GM12864 (cell line): ENCODE measurements at regions not wholly inside any gene's neighbourhood (a gene's known extent, or its start where the extent isn't known, plus 50 kb on each side); places are given as distances from the start of the nearest gene placed in this dataset.
"Not testable (repeated sequence)": the region's sequence is repeated elsewhere in the genome, so short reads cannot be mapped to it uniquely, and the experiment has no call there.

ENCODE experiments used
- DNase-seq: peaks from one replicate; pipeline ENCODE4 v3.0.0-alpha.2; 2011; ENCODE audit warnings: low read depth
- H3K4me3 ChIP-seq: 2 replicates; pipeline ENCODE4 v1.5.1; 2011; ENCODE audit warnings: mild to moderate bottlenecking, low read depth, low read length, control low read depth
- TF ChIP-seq, protein P1 (sequence below): IDR thresholded peaks from 2 replicates; pipeline ENCODE4 v1.5.1; 2011; ENCODE audit warnings: low read depth, mild to moderate bottlenecking, moderate library complexity, low read length, control low read depth, inconsistent platforms; ENCODE audit errors: missing control alignments

DNA sequence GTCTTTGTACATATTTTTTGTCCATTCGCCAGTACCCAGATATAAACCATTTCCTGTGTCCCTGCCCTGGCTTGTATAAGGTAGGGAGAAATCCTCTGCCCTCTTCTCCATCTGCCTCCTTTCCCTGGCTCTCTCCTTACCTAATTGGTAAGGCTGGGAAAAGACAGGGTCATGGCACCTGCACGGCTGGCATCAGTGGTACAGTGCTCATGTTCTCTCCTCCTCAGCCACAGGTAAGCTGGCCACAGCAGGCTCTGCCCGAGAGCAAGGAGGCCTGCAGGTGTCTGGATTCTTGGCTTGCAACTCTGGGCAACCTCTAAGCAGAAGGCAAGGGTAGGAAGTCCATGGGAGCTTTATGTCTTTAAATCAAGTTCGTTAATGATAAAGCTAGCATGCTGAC, 419.9 kb downstream of the BUD13 start:
- no peak overlapping the region for H3K4me3 ChIP-seq
- DNase-seq: no peak
- TF ChIP-seq, protein P1, sequence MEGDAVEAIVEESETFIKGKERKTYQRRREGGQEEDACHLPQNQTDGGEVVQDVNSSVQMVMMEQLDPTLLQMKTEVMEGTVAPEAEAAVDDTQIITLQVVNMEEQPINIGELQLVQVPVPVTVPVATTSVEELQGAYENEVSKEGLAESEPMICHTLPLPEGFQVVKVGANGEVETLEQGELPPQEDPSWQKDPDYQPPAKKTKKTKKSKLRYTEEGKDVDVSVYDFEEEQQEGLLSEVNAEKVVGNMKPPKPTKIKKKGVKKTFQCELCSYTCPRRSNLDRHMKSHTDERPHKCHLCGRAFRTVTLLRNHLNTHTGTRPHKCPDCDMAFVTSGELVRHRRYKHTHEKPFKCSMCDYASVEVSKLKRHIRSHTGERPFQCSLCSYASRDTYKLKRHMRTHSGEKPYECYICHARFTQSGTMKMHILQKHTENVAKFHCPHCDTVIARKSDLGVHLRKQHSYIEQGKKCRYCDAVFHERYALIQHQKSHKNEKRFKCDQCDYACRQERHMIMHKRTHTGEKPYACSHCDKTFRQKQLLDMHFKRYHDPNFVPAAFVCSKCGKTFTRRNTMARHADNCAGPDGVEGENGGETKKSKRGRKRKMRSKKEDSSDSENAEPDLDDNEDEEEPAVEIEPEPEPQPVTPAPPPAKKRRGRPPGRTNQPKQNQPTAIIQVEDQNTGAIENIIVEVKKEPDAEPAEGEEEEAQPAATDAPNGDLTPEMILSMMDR: no peak

DNA sequence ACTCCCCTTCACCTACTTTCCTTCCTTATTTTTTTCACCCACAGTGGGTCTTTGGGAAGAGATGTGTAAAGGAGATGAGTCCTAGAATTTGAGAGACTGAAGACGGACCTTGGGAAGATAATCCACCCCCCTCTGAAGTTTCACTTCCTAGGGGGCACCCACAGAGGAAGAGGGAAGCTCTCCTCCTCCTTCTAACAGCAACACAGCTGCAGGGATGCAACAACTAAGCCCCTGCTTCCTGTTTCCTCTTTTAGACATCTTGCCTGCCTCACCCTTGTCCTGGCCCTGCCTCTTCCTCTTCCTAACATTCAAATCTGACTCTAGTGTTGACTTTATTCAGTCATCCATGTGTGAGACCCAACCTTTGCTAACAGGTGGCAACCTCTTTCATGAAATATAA, 424.6 kb downstream of the BUD13 start:
- no peak for DNase-seq
- TF ChIP-seq, protein P1: no peak
- no peak overlapping the region for H3K4me3 ChIP-seq

GRCh38 chr11:116345575-116345974, 427.2 kb downstream of the BUD13 start:
- no peak for DNase-seq
- H3K4me3 ChIP-seq: no peak overlapping the region
- TF ChIP-seq, protein P1: no peak

DNA sequence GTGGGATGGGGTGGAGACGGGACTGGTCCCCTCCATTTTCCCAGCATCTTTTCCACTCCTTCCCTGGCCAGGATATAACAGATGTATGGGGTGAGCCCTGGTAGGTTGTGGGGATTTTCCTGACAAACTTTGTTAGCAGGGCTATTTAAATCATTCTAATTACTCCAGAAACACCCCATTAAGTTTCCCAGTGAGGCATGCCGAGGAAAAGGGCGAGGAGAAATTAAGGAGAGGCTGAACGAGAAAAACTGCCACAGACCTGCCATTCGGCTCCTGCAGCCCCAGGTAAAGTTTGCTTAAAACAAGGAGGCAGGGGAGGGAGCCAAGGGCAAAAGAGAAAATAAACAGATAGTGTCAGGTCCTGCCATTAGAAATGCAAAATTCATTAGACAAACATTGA, 428.2 kb downstream of the BUD13 start:
- TF ChIP-seq, protein P1: no peak
- H3K4me3 ChIP-seq: no peak overlapping the region
- no peak for DNase-seq

- no peak overlapping the region for H3K4me3 ChIP-seq
- TF ChIP-seq, protein P1: no peak
- DNase-seq: no peak
These were observed 429.5 kb downstream of the BUD13 start for GRCh38 chr11:116343270-116343669.

DNA sequence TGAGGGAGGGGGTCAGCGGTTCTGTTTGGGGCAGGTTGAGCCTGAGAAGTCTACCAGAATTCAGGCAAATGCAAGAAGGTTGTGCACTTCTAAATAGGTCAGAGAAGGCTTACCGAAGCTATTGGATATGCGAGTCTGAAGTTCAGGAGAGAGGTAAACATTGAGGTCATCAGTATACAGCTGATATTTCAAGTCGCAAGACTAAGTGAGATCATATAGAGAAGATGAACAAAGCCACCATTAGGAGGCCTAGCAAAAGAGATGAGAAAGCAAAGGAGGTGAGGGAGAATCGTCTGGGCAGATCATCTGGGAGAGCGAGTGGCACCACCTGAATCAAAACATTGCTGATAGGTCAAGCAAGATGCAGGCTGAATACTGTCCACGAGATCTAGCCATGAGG, 430.6 kb downstream of the BUD13 start:
- no peak overlapping the region for H3K4me3 ChIP-seq
- TF ChIP-seq, protein P1: no peak
- DNase-seq: no peak

GRCh38 chr11:116339306-116340098, 433.3 kb downstream of the BUD13 start:
- H3K4me3 ChIP-seq: no peak overlapping the region
- TF ChIP-seq, protein P1: no peak
- DNase-seq: no peak

DNA sequence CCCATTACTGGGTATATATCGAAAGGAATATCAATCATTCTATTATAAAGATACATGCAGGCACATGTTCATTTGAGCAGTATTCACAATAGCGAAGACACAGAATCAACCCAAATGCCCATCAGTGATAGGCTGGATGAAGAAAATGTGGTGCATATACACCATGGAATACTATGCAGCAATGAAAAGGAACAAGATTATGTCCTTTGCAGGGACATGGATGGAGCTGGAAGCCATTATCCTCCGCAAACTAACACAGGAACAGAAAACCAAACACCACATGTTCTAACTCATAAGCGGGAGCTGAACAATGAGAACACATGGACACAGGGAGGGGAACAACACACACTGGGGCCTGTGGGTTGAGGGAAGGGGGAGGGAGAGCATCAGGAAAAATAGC, 434.3 kb downstream of the BUD13 start:
- not testable (repeated sequence) for DNase-seq, H3K4me3 ChIP-seq
